Stomach (tissue), 4 donors: ENCODE measurements at regions not wholly inside any gene's neighbourhood (a gene's known extent, or its start where the extent isn't known, plus 50 kb on each side); places are given as distances from the start of the nearest gene placed in this dataset.

Experiments
- CTCF ChIP-seq, 7 experiments: fragments of 450-650 bp in 4 of 7; fragments of 200-600 bp in 3 of 7; sonication (generic) in 3 of 7; IDR thresholded peaks; one replicate each; pipeline ENCODE4 v1.5.1; 2016 to 2019; ENCODE audit warnings: antibody characterized with exemption in 7 of 7, control low read depth in 2 of 7, mild to moderate bottlenecking in 1 of 7
- EP300 ChIP-seq: sonication (generic); formaldehyde crosslinking; IDR thresholded peaks from one replicate; pipeline ENCODE4 v1.6.1; 2017; ENCODE audit warnings: antibody characterized with exemption
- POLR2A ChIP-seq, 4 donors: fragments of 450-650 bp; IDR thresholded peaks; one replicate each; pipeline ENCODE4 v1.6.1; 2016; ENCODE audit warnings: antibody characterized with exemption in 4 of 4, control low read depth in 2 of 4, mild to moderate bottlenecking in 1 of 4, moderate library complexity in 1 of 4
- POLR2AphosphoS5 ChIP-seq, 3 donors: sonication (generic); formaldehyde crosslinking; IDR thresholded peaks; one replicate each; pipeline ENCODE4 v1.6.1; 2016; ENCODE audit warnings: antibody characterized with exemption in 3 of 3

GRCh38 chr3:86162521-86162920 is 828.4 kb downstream of the VGLL3 start:
- TF ChIP-seq CTCF (IDR thresholded peaks at IDR 0.05), result no peak
- TF ChIP-seq POLR2A (IDR thresholded peaks at IDR 0.05), result no peak
- TF ChIP-seq POLR2AphosphoS5 (IDR thresholded peaks at IDR 0.05), result no peak
- no peak for TF ChIP-seq EP300
